ENCODE measurements at regions not wholly inside any gene's neighbourhood (a gene's known extent, or its start where the extent isn't known, plus 50 kb on each side); places are given as distances from the start of the nearest gene placed in this dataset.

DNA sequence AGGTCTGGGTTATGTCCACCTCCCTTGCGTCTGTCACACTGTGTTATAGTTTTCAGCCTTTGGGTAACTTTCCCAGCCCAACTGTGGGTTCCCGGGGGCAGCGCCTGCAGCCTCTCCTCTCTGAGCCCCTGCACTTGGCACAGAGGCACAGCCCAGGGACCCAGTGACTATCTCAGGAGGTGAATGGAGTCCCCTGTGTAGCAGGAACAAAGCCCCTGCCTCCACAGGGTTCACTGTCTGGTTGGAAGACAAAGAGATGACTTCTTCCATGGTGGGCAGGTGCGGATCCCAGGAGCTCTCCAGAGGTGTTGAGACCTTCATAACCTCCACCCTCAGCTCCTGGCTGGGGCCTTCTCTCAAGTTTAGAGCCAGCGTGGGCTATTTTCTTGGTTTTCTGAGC lies 156.9 kb downstream of the C9orf50 start:
- TF ChIP-seq EZH2phosphoT487 (IDR thresholded peaks at IDR 0.05; ENCODE audit: low read length), result no peak
- TF ChIP-seq, protein P1, sequence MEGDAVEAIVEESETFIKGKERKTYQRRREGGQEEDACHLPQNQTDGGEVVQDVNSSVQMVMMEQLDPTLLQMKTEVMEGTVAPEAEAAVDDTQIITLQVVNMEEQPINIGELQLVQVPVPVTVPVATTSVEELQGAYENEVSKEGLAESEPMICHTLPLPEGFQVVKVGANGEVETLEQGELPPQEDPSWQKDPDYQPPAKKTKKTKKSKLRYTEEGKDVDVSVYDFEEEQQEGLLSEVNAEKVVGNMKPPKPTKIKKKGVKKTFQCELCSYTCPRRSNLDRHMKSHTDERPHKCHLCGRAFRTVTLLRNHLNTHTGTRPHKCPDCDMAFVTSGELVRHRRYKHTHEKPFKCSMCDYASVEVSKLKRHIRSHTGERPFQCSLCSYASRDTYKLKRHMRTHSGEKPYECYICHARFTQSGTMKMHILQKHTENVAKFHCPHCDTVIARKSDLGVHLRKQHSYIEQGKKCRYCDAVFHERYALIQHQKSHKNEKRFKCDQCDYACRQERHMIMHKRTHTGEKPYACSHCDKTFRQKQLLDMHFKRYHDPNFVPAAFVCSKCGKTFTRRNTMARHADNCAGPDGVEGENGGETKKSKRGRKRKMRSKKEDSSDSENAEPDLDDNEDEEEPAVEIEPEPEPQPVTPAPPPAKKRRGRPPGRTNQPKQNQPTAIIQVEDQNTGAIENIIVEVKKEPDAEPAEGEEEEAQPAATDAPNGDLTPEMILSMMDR (IDR thresholded peaks at IDR 0.05; ENCODE audit: low read length), result no peak
- TF ChIP-seq EZH2 (optimal IDR thresholded peaks at IDR 0.05; ENCODE audit: low read depth, low read length), result no peak
- no peak overlapping the region for H3K27ac ChIP-seq (ENCODE audit: low read length)
- H3K9me2 ChIP-seq (replicated peaks; ENCODE audit: insufficient read depth, low read length), result no peaks in the 10 kb centered on the region
- peaks cover 3% of the 10 kb centered on the region; the same call in 1 of the 2 replicates for H3F3A ChIP-seq (ENCODE audit: insufficient read depth, low read length)
- H4K20me1 ChIP-seq (ENCODE audit: insufficient read depth, low read length), result no peaks in the 10 kb centered on the region
- no peaks in the 10 kb centered on the region for H3K79me2 ChIP-seq (ENCODE audit: low read length)
- no peak overlapping the region for H3K9ac ChIP-seq (ENCODE audit: low read length)
- H2AFZ ChIP-seq (ENCODE audit: low read length), result no peak overlapping the region
- H3K4me3 ChIP-seq (ENCODE audit: low read length), result no peak overlapping the region
- H3K4me1 ChIP-seq (ENCODE audit: low read length), result peaks cover 13% of the 10 kb centered on the region
- H3K36me3 ChIP-seq (replicated peaks; ENCODE audit: insufficient read depth, low read length), result no peaks in the 10 kb centered on the region
- no peak overlapping the region for H3K4me2 ChIP-seq (ENCODE audit: low read depth, low read length)
- no peak for DNase-seq
- no peaks in the 10 kb centered on the region for H3K9me3 ChIP-seq (replicated peaks; ENCODE audit: insufficient read depth, low read length)
- H3K27me3 ChIP-seq (replicated peaks; ENCODE audit: insufficient read depth, low read length), result no peaks in the 10 kb centered on the region

DNA sequence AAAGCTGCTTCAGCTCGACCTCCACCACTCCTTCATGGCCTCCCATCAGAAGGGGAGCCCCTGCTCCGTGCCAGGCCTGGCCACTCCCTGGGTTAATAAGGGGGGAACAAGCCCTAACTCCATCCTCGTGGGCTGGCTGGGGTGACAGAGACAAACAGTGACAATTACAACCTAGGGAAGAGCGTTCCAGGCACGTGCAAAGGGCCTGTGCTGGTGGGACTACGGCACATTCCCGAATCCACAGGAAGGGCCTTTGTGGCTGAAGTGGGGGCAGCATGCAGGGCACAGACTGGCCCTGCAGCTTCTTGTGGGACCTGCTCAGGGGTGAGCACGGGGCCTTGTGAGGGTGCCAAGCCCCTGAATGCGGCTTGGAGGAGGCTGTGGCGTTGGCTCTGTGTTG lies 157.4 kb downstream of the C9orf50 start:
- no peak for DNase-seq
- no peak overlapping the region for H2AFZ ChIP-seq (ENCODE audit: low read length)
- H3F3A ChIP-seq (ENCODE audit: insufficient read depth, low read length), result peaks cover 7% of the 10 kb centered on the region; the same call in 1 of the 2 replicates
- TF ChIP-seq, protein P1 (IDR thresholded peaks at IDR 0.05; ENCODE audit: low read length), result no peak
- no peak for TF ChIP-seq EZH2phosphoT487 (IDR thresholded peaks at IDR 0.05; ENCODE audit: low read length)
- TF ChIP-seq EZH2 (optimal IDR thresholded peaks at IDR 0.05; ENCODE audit: low read depth, low read length), result no peak
- H3K4me2 ChIP-seq (ENCODE audit: low read depth, low read length), result no peak overlapping the region
- peaks cover 18% of the 10 kb centered on the region for H3K4me1 ChIP-seq (ENCODE audit: low read length)
- no peaks in the 10 kb centered on the region for H4K20me1 ChIP-seq (ENCODE audit: insufficient read depth, low read length)
- H3K9ac ChIP-seq (ENCODE audit: low read length), result no peak overlapping the region
- no peak overlapping the region for H3K27ac ChIP-seq (ENCODE audit: low read length)
- no peaks in the 10 kb centered on the region for H3K9me2 ChIP-seq (replicated peaks; ENCODE audit: insufficient read depth, low read length)
- H3K9me3 ChIP-seq (replicated peaks; ENCODE audit: insufficient read depth, low read length), result no peaks in the 10 kb centered on the region
- H3K27me3 ChIP-seq (replicated peaks; ENCODE audit: insufficient read depth, low read length), result no peaks in the 10 kb centered on the region
- no peak overlapping the region for H3K4me3 ChIP-seq (ENCODE audit: low read length)
- no peaks in the 10 kb centered on the region for H3K79me2 ChIP-seq (ENCODE audit: low read length)
- no peaks in the 10 kb centered on the region for H3K36me3 ChIP-seq (replicated peaks; ENCODE audit: insufficient read depth, low read length)

DNA sequence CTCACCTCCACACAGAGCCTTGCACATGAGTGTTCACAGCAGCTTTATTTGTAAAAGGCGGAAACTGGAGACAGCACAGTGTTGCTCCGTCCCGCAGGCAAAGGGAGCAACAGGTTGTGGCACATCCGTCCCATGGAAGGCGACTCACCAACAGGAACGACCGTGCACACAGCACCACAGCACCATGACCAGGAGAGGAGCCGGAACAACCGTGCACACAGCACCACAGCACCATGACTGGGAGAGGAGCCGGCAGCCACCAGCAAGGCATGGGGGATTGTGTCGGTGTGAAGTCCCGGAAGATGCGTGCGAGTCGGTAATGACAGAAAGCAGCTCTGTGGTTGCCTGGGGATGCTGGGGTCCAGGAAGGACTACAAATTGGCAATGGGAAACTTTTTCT lies 158.5 kb downstream of the C9orf50 start:
- H3K4me1 ChIP-seq (ENCODE audit: low read length), result peaks cover 27% of the 10 kb centered on the region
- H4K20me1 ChIP-seq (ENCODE audit: insufficient read depth, low read length), result no peaks in the 10 kb centered on the region
- DNase-seq, result no peak
- no peak overlapping the region for H3K27ac ChIP-seq (ENCODE audit: low read length)
- H3K9me2 ChIP-seq (replicated peaks; ENCODE audit: insufficient read depth, low read length), result no peaks in the 10 kb centered on the region
- H3K9me3 ChIP-seq (replicated peaks; ENCODE audit: insufficient read depth, low read length), result no peaks in the 10 kb centered on the region
- no peak overlapping the region for H3K4me2 ChIP-seq (ENCODE audit: low read depth, low read length)
- TF ChIP-seq, protein P1 (IDR thresholded peaks at IDR 0.05; ENCODE audit: low read length), result no peak
- no peak for TF ChIP-seq EZH2 (optimal IDR thresholded peaks at IDR 0.05; ENCODE audit: low read depth, low read length)
- no peak for TF ChIP-seq EZH2phosphoT487 (IDR thresholded peaks at IDR 0.05; ENCODE audit: low read length)
- H3K9ac ChIP-seq (ENCODE audit: low read length), result no peak overlapping the region
- H3K4me3 ChIP-seq (ENCODE audit: low read length), result no peak overlapping the region
- H3K36me3 ChIP-seq (replicated peaks; ENCODE audit: insufficient read depth, low read length), result no peaks in the 10 kb centered on the region
- H3F3A ChIP-seq (ENCODE audit: insufficient read depth, low read length), result peaks cover 13% of the 10 kb centered on the region
- H2AFZ ChIP-seq (ENCODE audit: low read length), result no peak overlapping the region
- no peaks in the 10 kb centered on the region for H3K27me3 ChIP-seq (replicated peaks; ENCODE audit: insufficient read depth, low read length)
- H3K79me2 ChIP-seq (ENCODE audit: low read length), result no peaks in the 10 kb centered on the region

All from MM.1S (cell line).